ENCODE measurements at regions not wholly inside any gene's neighbourhood (a gene's known extent, or its start where the extent isn't known, plus 50 kb on each side); places are given as distances from the start of the nearest gene placed in this dataset.

DNA sequence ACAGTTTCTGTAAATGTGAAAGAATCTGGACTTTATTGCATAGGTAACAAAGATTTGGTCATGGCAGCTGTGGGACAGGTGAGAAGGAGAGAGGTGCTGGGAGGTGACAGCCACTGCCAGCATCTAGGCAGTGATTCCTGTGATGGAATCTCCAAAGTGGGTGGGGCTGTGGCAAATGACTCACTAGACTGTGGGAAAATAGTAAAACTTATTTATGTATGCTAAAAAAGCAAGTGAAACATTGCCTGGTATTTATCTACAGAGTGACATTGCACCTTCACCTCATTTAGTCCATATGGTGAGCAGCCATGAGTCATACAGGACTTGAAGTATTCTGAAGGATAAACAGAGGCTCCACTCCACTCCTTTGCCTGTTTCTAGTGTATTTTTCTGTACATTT is 145.3 kb upstream of the MEX3C start:
- TF ChIP-seq YY1 (IDR thresholded peaks at IDR 0.05; ENCODE audit: low read depth, low read length) (no peak), SIN3A (conservative IDR thresholded peaks at IDR 0.05 in 1 of 2, IDR thresholded peaks at IDR 0.05 in 1 of 2; ENCODE audit: low read depth in 1 of 2, low read length in 2 of 2) (no peak), EZH2 (IDR thresholded peaks at IDR 0.05; ENCODE audit: low read depth, low read length, severe bottlenecking) (no peak), TAF7 (optimal IDR thresholded peaks at IDR 0.05; ENCODE audit: borderline replicate concordance, low read depth, low read length) (no peak), JUND (IDR thresholded peaks at IDR 0.05; ENCODE audit: low read length) (no peak), SUZ12 (IDR thresholded peaks at IDR 0.05; ENCODE audit: low read length) (no peak), CHD1 (IDR thresholded peaks at IDR 0.05; ENCODE audit: low read depth, low read length) (no peak), CEBPB (IDR thresholded peaks at IDR 0.05; ENCODE audit: low read depth, low read length) (no peak), CBX8 (IDR thresholded peaks at IDR 0.05; ENCODE audit: borderline replicate concordance, low read depth, low read length) (no peak), POLR2AphosphoS5 (IDR thresholded peaks at IDR 0.05; ENCODE audit: low read depth, low read length) (no peak)
- TF ChIP-seq, protein P1, sequence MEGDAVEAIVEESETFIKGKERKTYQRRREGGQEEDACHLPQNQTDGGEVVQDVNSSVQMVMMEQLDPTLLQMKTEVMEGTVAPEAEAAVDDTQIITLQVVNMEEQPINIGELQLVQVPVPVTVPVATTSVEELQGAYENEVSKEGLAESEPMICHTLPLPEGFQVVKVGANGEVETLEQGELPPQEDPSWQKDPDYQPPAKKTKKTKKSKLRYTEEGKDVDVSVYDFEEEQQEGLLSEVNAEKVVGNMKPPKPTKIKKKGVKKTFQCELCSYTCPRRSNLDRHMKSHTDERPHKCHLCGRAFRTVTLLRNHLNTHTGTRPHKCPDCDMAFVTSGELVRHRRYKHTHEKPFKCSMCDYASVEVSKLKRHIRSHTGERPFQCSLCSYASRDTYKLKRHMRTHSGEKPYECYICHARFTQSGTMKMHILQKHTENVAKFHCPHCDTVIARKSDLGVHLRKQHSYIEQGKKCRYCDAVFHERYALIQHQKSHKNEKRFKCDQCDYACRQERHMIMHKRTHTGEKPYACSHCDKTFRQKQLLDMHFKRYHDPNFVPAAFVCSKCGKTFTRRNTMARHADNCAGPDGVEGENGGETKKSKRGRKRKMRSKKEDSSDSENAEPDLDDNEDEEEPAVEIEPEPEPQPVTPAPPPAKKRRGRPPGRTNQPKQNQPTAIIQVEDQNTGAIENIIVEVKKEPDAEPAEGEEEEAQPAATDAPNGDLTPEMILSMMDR (IDR thresholded peaks at IDR 0.05; ENCODE audit: control extremely low read depth in 1 of 3, insufficient read depth in 1 of 3, low read depth in 1 of 3, low read length in 3 of 3): no peak
- TF ChIP-seq, protein P2, sequence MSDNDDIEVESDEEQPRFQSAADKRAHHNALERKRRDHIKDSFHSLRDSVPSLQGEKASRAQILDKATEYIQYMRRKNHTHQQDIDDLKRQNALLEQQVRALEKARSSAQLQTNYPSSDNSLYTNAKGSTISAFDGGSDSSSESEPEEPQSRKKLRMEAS (IDR thresholded peaks at IDR 0.05): no peak
